ENCODE measurements at regions not wholly inside any gene's neighbourhood (a gene's known extent, or its start where the extent isn't known, plus 50 kb on each side); places are given as distances from the start of the nearest gene placed in this dataset.

- TF ChIP-seq POLR2AphosphoS5 (IDR thresholded peaks at IDR 0.05; ENCODE audit: low read depth, low read length) (no peak), POLR2A (IDR thresholded peaks at IDR 0.05; ENCODE audit: low read depth, low read length) (no peak)
Measured at GRCh38 chr1:30382496-30382895, 340.9 kb downstream of the MATN1 start.
